ENCODE measurements at regions not wholly inside any gene's neighbourhood (a gene's known extent, or its start where the extent isn't known, plus 50 kb on each side); places are given as distances from the start of the nearest gene placed in this dataset.

DNA sequence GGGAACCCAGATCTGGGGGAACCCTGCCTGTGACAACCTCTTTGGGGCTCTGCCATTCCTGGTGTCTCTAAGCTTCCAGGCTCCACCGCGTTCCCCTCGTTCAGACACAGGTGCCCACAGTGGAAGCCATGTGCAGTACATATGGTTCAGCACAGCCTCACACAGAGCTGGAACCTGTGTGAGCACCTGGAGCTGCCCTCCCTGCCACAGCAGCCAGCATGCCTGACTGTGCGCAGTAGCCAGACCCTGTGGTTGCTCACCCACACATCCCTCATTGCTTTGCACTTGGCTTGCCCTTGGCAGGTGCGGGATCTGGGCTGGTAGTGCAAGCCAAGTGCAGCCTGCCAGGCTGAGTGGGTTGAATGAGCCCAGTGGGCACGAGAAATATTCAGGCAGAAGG lies 814.2 kb downstream of the PDHA2 start:
- TF ChIP-seq ZFP3 (CRISPR knock-in tag; IDR thresholded peaks at IDR 0.05) (no peak), ZFP30 (CRISPR knock-in tag; IDR thresholded peaks at IDR 0.05) (no peak), TCF4 (CRISPR knock-in tag; IDR thresholded peaks at IDR 0.05; ENCODE audit: borderline replicate concordance) (no peak)
- TF ChIP-seq, protein P1, sequence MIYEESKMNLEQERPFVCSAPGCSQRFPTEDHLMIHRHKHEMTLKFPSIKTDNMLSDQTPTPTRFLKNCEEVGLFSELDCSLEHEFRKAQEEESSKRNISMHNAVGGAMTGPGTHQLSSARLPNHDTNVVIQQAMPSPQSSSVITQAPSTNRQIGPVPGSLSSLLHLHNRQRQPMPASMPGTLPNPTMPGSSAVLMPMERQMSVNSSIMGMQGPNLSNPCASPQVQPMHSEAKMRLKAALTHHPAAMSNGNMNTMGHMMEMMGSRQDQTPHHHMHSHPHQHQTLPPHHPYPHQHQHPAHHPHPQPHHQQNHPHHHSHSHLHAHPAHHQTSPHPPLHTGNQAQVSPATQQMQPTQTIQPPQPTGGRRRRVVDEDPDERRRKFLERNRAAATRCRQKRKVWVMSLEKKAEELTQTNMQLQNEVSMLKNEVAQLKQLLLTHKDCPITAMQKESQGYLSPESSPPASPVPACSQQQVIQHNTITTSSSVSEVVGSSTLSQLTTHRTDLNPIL (CRISPR knock-in tag; IDR thresholded peaks at IDR 0.05; ENCODE audit: low read depth) = no peak
